ENCODE measurements at regions not wholly inside any gene's neighbourhood (a gene's known extent, or its start where the extent isn't known, plus 50 kb on each side); places are given as distances from the start of the nearest gene placed in this dataset.

DNA sequence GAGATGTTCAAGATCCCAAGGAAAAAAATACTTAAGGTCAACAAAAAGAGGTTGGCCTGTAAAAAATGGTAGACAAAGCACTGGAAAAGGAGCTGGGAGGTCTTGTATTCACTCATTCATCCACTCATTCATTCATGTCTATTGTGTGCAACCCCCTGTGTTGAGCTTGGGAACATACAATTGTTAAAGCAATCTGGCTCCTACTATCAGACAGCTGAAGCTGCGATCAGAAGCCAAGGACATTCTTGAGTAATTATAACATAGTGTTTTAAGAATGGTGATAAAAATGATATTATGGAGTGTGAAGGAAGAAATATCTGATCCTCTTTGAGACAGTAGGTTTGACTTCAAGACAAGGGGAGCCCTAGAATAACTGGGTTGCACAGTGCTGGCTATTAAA, 693.4 kb downstream of the TOX3 start:
- TF ChIP-seq, protein P1, sequence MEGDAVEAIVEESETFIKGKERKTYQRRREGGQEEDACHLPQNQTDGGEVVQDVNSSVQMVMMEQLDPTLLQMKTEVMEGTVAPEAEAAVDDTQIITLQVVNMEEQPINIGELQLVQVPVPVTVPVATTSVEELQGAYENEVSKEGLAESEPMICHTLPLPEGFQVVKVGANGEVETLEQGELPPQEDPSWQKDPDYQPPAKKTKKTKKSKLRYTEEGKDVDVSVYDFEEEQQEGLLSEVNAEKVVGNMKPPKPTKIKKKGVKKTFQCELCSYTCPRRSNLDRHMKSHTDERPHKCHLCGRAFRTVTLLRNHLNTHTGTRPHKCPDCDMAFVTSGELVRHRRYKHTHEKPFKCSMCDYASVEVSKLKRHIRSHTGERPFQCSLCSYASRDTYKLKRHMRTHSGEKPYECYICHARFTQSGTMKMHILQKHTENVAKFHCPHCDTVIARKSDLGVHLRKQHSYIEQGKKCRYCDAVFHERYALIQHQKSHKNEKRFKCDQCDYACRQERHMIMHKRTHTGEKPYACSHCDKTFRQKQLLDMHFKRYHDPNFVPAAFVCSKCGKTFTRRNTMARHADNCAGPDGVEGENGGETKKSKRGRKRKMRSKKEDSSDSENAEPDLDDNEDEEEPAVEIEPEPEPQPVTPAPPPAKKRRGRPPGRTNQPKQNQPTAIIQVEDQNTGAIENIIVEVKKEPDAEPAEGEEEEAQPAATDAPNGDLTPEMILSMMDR (IDR thresholded peaks at IDR 0.05): no peak
- no peak for TF ChIP-seq POLR2A (IDR thresholded peaks at IDR 0.05)
